Activated naive CD8-positive, alpha-beta T cell treated with anti-CD3 and anti-CD28 coated beads, Interleukin-2, amount 50 U/mL, for 24 hours (primary cell): ENCODE measurements at regions not wholly inside any gene's neighbourhood (a gene's known extent, or its start where the extent isn't known, plus 50 kb on each side); places are given as distances from the start of the nearest gene placed in this dataset.

Source experiments
- ATAC-seq: fragments of 150-1000 bp; cut with Tn5 transposase; one replicate; pipeline ENCODE4 v1.10.0; 2021
- DNase-seq: peaks from one replicate; pipeline ENCODE4 v3.0.0; 2021
- H3K27ac Mint-ChIP-seq: one replicate; pipeline ENCODE4 v1.8.0; 2021; ENCODE audit warnings: mild to moderate bottlenecking, mixed read lengths
- H3K27me3 Mint-ChIP-seq: one replicate; pipeline ENCODE4 v1.8.0; 2021; ENCODE audit warnings: mixed read lengths
- H3K36me3 Mint-ChIP-seq: one replicate; pipeline ENCODE4 v1.8.0; 2021; ENCODE audit warnings: low read depth, mixed read lengths
- H3K4me1 Mint-ChIP-seq: one replicate; pipeline ENCODE4 v1.8.0; 2021; ENCODE audit warnings: mixed read lengths
- H3K4me3 Mint-ChIP-seq: one replicate; pipeline ENCODE4 v1.8.0; 2021; ENCODE audit warnings: mild to moderate bottlenecking, moderate library complexity, mixed read lengths
- H3K9me3 Mint-ChIP-seq: one replicate; pipeline ENCODE4 v1.8.0; 2021; ENCODE audit warnings: mixed read lengths

GRCh38 chr4:166290426-166290825, 417.4 kb downstream of the TLL1 start:
- Mint-ChIP-seq H3K27me3 (no peaks in the 10 kb centered on the region), H3K36me3 (no peaks in the 10 kb centered on the region), H3K4me3 (no peak overlapping the region), H3K9me3 (no peaks in the 10 kb centered on the region), H3K4me1 (no peaks in the 10 kb centered on the region), H3K27ac (no peak overlapping the region)
- no peak for ATAC-seq
- DNase-seq = no peak

GRCh38 chr4:166293556-166293955, 420.5 kb downstream of the TLL1 start:
- H3K9me3 Mint-ChIP-seq = no peaks in the 10 kb centered on the region
- H3K27ac Mint-ChIP-seq = no peak overlapping the region
- no peak overlapping the region for H3K4me3 Mint-ChIP-seq
- DNase-seq (no peak), ATAC-seq (no peak)
- H3K36me3 Mint-ChIP-seq = no peaks in the 10 kb centered on the region
- no peaks in the 10 kb centered on the region for H3K27me3 Mint-ChIP-seq
- no peaks in the 10 kb centered on the region for H3K4me1 Mint-ChIP-seq

- DNase-seq (no peak), ATAC-seq (no peak)
- Mint-ChIP-seq H3K27ac (no peak overlapping the region), H3K36me3 (no peaks in the 10 kb centered on the region), H3K4me1 (no peaks in the 10 kb centered on the region), H3K9me3 (peaks cover 7% of the 10 kb centered on the region), H3K27me3 (no peaks in the 10 kb centered on the region), H3K4me3 (no peak overlapping the region)
Measured at GRCh38 chr4:166301266-166301665, 428.2 kb downstream of the TLL1 start.

- H3K9me3 Mint-ChIP-seq = peaks cover 13% of the 10 kb centered on the region
- no peaks in the 10 kb centered on the region for H3K27me3 Mint-ChIP-seq
- no peaks in the 10 kb centered on the region for H3K4me1 Mint-ChIP-seq
- no peak overlapping the region for H3K27ac Mint-ChIP-seq
- H3K4me3 Mint-ChIP-seq = no peak overlapping the region
- DNase-seq (no peak), ATAC-seq (no peak)
- no peaks in the 10 kb centered on the region for H3K36me3 Mint-ChIP-seq
Measured at GRCh38 chr4:166308647-166309046, 435.6 kb downstream of the TLL1 start.

- Mint-ChIP-seq H3K27ac (no peak overlapping the region), H3K27me3 (no peaks in the 10 kb centered on the region), H3K4me3 (no peak overlapping the region), H3K9me3 (peaks cover 13% of the 10 kb centered on the region), H3K36me3 (no peaks in the 10 kb centered on the region), H3K4me1 (no peaks in the 10 kb centered on the region)
- DNase-seq (no peak), ATAC-seq (no peak)
Measured at GRCh38 chr4:166309286-166309685, 436.2 kb downstream of the TLL1 start.

- no peak overlapping the region for H3K4me3 Mint-ChIP-seq
- H3K9me3 Mint-ChIP-seq = peaks cover 19% of the 10 kb centered on the region
- H3K27me3 Mint-ChIP-seq = no peaks in the 10 kb centered on the region
- no peaks in the 10 kb centered on the region for H3K36me3 Mint-ChIP-seq
- H3K4me1 Mint-ChIP-seq = no peaks in the 10 kb centered on the region
- DNase-seq (no peak), ATAC-seq (no peak)
- H3K27ac Mint-ChIP-seq = no peak overlapping the region
Measured at GRCh38 chr4:166311169-166311568, 438.1 kb downstream of the TLL1 start.

GRCh38 chr4:166312166-166312565, 439.1 kb downstream of the TLL1 start:
- DNase-seq = no peak
- no peak overlapping the region for H3K27ac Mint-ChIP-seq

GRCh38 chr4:166314902-166315301, 441.9 kb downstream of the TLL1 start:
- DNase-seq (no peak), ATAC-seq (no peak)
- H3K36me3 Mint-ChIP-seq = no peaks in the 10 kb centered on the region
- no peak overlapping the region for H3K4me3 Mint-ChIP-seq
- H3K27ac Mint-ChIP-seq = no peak overlapping the region
- H3K9me3 Mint-ChIP-seq = peaks cover 12% of the 10 kb centered on the region
- H3K4me1 Mint-ChIP-seq = no peaks in the 10 kb centered on the region
- no peaks in the 10 kb centered on the region for H3K27me3 Mint-ChIP-seq

More at GRCh38 chr4:166312166-166312565, 439.1 kb downstream of the TLL1 start:
- H3K4me1 Mint-ChIP-seq = no peaks in the 10 kb centered on the region
- no peaks in the 10 kb centered on the region for H3K27me3 Mint-ChIP-seq
- H3K36me3 Mint-ChIP-seq = no peaks in the 10 kb centered on the region
- no peak overlapping the region for H3K4me3 Mint-ChIP-seq
- ATAC-seq = no peak
- peaks cover 17% of the 10 kb centered on the region for H3K9me3 Mint-ChIP-seq

GRCh38 chr4:166315721-166316467, 442.9 kb downstream of the TLL1 start:
- no peaks in the 10 kb centered on the region for H3K27me3 Mint-ChIP-seq

GRCh38 chr4:166318810-166319525, 445.9 kb downstream of the TLL1 start:
- DNase-seq = no peak
- H3K27ac Mint-ChIP-seq = no peak overlapping the region
- no peaks in the 10 kb centered on the region for H3K36me3 Mint-ChIP-seq
- H3K4me3 Mint-ChIP-seq = no peak overlapping the region
- no peak for ATAC-seq
- no peaks in the 10 kb centered on the region for H3K27me3 Mint-ChIP-seq
- no peaks in the 10 kb centered on the region for H3K4me1 Mint-ChIP-seq
- H3K9me3 Mint-ChIP-seq = peaks cover 15% of the 10 kb centered on the region

More at GRCh38 chr4:166315721-166316467, 442.9 kb downstream of the TLL1 start:
- ATAC-seq (no peak), DNase-seq (no peak)
- Mint-ChIP-seq H3K4me1 (no peaks in the 10 kb centered on the region), H3K36me3 (no peaks in the 10 kb centered on the region), H3K4me3 (no peak overlapping the region), H3K9me3 (peaks cover 12% of the 10 kb centered on the region), H3K27ac (no peak overlapping the region)

GRCh38 chr4:166323250-166323649, 450.2 kb downstream of the TLL1 start:
- Mint-ChIP-seq H3K9me3 (peaks cover 14% of the 10 kb centered on the region), H3K4me1 (no peaks in the 10 kb centered on the region), H3K27ac (no peak overlapping the region), H3K36me3 (no peaks in the 10 kb centered on the region), H3K27me3 (no peaks in the 10 kb centered on the region), H3K4me3 (no peak overlapping the region)
- no peak for DNase-seq
- ATAC-seq = no peak

- no peak overlapping the region for H3K4me3 Mint-ChIP-seq
- no peaks in the 10 kb centered on the region for H3K36me3 Mint-ChIP-seq
- peaks cover 15% of the 10 kb centered on the region for H3K9me3 Mint-ChIP-seq
- H3K4me1 Mint-ChIP-seq = no peaks in the 10 kb centered on the region
- H3K27me3 Mint-ChIP-seq = no peaks in the 10 kb centered on the region
- DNase-seq = no peak
- H3K27ac Mint-ChIP-seq = no peak overlapping the region
- no peak for ATAC-seq
Measured at GRCh38 chr4:166324321-166324720, 451.3 kb downstream of the TLL1 start.

GRCh38 chr4:166335256-166335938, 462.4 kb downstream of the TLL1 start:
- no peak overlapping the region for H3K27ac Mint-ChIP-seq

GRCh38 chr4:166341992-166342391, 469.0 kb downstream of the TLL1 start:
- H3K9me3 Mint-ChIP-seq = peaks cover 7% of the 10 kb centered on the region
- ATAC-seq = no peak
- no peak for DNase-seq
- H3K27me3 Mint-ChIP-seq = no peaks in the 10 kb centered on the region
- H3K27ac Mint-ChIP-seq = no peak overlapping the region
- H3K4me1 Mint-ChIP-seq = no peaks in the 10 kb centered on the region
- no peaks in the 10 kb centered on the region for H3K36me3 Mint-ChIP-seq
- H3K4me3 Mint-ChIP-seq = no peak overlapping the region

More at GRCh38 chr4:166335256-166335938, 462.4 kb downstream of the TLL1 start:
- no peak overlapping the region for H3K4me3 Mint-ChIP-seq
- no peaks in the 10 kb centered on the region for H3K36me3 Mint-ChIP-seq
- DNase-seq (no peak), ATAC-seq (no peak)
- H3K27me3 Mint-ChIP-seq = no peaks in the 10 kb centered on the region
- no peaks in the 10 kb centered on the region for H3K4me1 Mint-ChIP-seq
- H3K9me3 Mint-ChIP-seq = no peaks in the 10 kb centered on the region

- no peaks in the 10 kb centered on the region for H3K27me3 Mint-ChIP-seq
- H3K4me3 Mint-ChIP-seq = no peak overlapping the region
- H3K4me1 Mint-ChIP-seq = no peaks in the 10 kb centered on the region
- H3K9me3 Mint-ChIP-seq = peaks cover 19% of the 10 kb centered on the region
- DNase-seq (no peak), ATAC-seq (no peak)
- no peaks in the 10 kb centered on the region for H3K36me3 Mint-ChIP-seq
- H3K27ac Mint-ChIP-seq = no peak overlapping the region
Measured at GRCh38 chr4:166363198-166363597, 490.2 kb downstream of the TLL1 start.
